ENCODE measurements at regions not wholly inside any gene's neighbourhood (a gene's known extent, or its start where the extent isn't known, plus 50 kb on each side); places are given as distances from the start of the nearest gene placed in this dataset.

GRCh38 chr10:56881218-56881617 lies 520.2 kb upstream of the ZWINT start (continued):
- TF ChIP-seq ZNF462 (CRISPR knock-in tag; IDR thresholded peaks at IDR 0.05) (no peak), STAT1 (IDR thresholded peaks at IDR 0.05; ENCODE audit: unreplicated experiment) (no peak)

GRCh38 chr10:56880606-56881005 lies 519.5 kb upstream of the ZWINT start:
- Mint-ChIP-seq H3K4me1 (no peaks in the 10 kb centered on the region), H3K9me3 (no peaks in the 10 kb centered on the region), H3K27me3 (ENCODE audit: insufficient read depth, low read depth, poor library complexity) (no peaks in the 10 kb centered on the region), H3K27ac (no peak overlapping the region), H3K4me3 (no peak overlapping the region), H3K36me3 (ENCODE audit: low read depth) (no peaks in the 10 kb centered on the region)
- Histone ChIP-seq H3K4me1 (ENCODE audit: insufficient read depth) (no peaks in the 10 kb centered on the region), H3K4me2 (no peak overlapping the region), H2AFZ (no peak overlapping the region; the same call in 1 of the 2 replicates), H4K20me1 (replicated peaks; ENCODE audit: insufficient read depth) (no peaks in the 10 kb centered on the region), H3K36me3 (ENCODE audit: insufficient read depth) (no peaks in the 10 kb centered on the region), H3K4me3 (no peak overlapping the region), H3F3A (replicated peaks; ENCODE audit: low read depth) (no peaks in the 10 kb centered on the region), H3K9me2 (ENCODE audit: insufficient read depth) (no peaks in the 10 kb centered on the region), H3K79me2 (replicated peaks; ENCODE audit: insufficient read depth) (no peaks in the 10 kb centered on the region), H3K27ac (ENCODE audit: low read depth) (no peak overlapping the region), H3K27me3 (ENCODE audit: insufficient read depth) (no peaks in the 10 kb centered on the region)
- ATAC-seq: no peak
- no peak for DNase-seq (ENCODE audit: low spot score)
- no peak for TF ChIP-seq EZH2phosphoT487 (IDR thresholded peaks at IDR 0.05; ENCODE audit: unreplicated experiment)
- no peak for TF ChIP-seq POLR2AphosphoS5 (IDR thresholded peaks at IDR 0.05; ENCODE audit: low read depth)
- no peak for TF ChIP-seq ZNF114 (CRISPR knock-in tag; IDR thresholded peaks at IDR 0.05)
- no peak for TF ChIP-seq REST (IDR thresholded peaks at IDR 0.05; ENCODE audit: unreplicated experiment)
- no peak for TF ChIP-seq JUNB (IDR thresholded peaks at IDR 0.05; ENCODE audit: unreplicated experiment)
- TF ChIP-seq ETS1 (IDR thresholded peaks at IDR 0.05): no peak
- TF ChIP-seq EZH2 (IDR thresholded peaks at IDR 0.05; ENCODE audit: low read depth, unreplicated experiment): no peak
- no peak for TF ChIP-seq CTCF (conservative IDR thresholded peaks at IDR 0.05; ENCODE audit: low read depth in 2 of 2)
